HEK293T (cell line): ENCODE measurements at regions not wholly inside any gene's neighbourhood (a gene's known extent, or its start where the extent isn't known, plus 50 kb on each side); places are given as distances from the start of the nearest gene placed in this dataset.

Source experiments
- ELF4 ChIP-seq: fragments of 450-650 bp; IDR thresholded peaks from 2 replicates; pipeline ENCODE4 v1.6.1; 2017; ENCODE audit warnings: antibody characterized with exemption
- FOXM1 ChIP-seq: fragments of 450-650 bp; IDR thresholded peaks from 2 replicates; pipeline ENCODE4 v1.6.1; 2017; ENCODE audit warnings: mild to moderate bottlenecking, borderline replicate concordance
- TARDBP ChIP-seq: fragments of 450-650 bp; IDR thresholded peaks from 2 replicates; pipeline ENCODE4 v1.6.1; 2016

DNA sequence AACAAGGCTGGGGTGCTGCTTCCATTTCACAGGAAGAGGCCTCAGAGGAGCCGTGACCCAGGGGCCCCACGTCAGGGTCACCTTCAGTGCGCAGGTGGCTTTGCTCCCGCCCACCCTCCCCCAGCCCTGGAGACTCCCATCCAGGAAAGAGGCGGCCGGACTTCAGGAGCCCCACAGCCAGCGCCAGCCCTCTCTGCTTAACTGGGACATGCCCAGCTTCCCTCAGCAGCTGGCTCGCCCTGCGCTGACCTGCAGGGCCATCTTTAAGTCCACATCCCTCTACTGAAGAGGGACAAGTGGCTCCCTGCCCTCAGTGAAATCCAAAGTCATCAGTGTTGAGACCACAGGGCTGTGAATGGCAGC, 141.9 kb upstream of the PPP2R2D start:
- TF ChIP-seq ELF4 (no peak), FOXM1 (no peak), TARDBP (no peak)
